GM12892 (cell line): ENCODE measurements at regions not wholly inside any gene's neighbourhood (a gene's known extent, or its start where the extent isn't known, plus 50 kb on each side); places are given as distances from the start of the nearest gene placed in this dataset.

Experiments
- DNase-seq: peaks from one replicate; pipeline ENCODE4 v3.0.0; 2011; ENCODE audit not compliant: insufficient read length
- FAIRE-seq: peaks from 2 replicates; lab custom pipeline; 2011; peaks lifted over from hg19 to GRCh38; lab: Jason Lieb, UNC
- POLR2A ChIP-seq: IDR thresholded peaks from 2 replicates; pipeline ENCODE4 v1.6.1; 2011; ENCODE audit warnings: low read depth, low read length, control low read depth
- POLR2AphosphoS5 ChIP-seq: IDR thresholded peaks from 2 replicates; pipeline ENCODE4 v1.6.1; 2011; ENCODE audit warnings: low read depth, low read length, control low read depth
- TAF1 ChIP-seq: IDR thresholded peaks from 2 replicates; pipeline ENCODE4 v1.6.1; 2011; ENCODE audit warnings: low read depth, mild to moderate bottlenecking, control low read depth, low read length, borderline replicate concordance

DNA sequence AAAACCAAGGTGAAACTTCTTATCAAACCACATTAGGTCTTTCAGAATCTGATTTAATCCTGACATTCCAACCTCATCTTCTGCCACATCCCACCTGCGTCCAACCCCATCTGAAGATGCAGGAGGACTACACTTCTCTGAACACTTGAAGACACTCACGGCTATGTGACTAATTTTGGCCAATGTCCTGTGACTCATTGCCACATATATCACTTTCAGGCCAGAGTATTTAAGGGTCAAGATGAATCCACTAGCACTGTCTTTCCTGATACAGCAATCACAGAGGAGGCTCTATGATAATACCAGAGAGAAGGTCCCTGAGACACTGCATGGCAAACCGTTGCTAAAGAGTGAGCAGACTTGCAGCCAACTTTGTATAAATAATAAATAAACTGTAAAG, 323.4 kb downstream of the NR2F1-AS1 start:
- no peak for TF ChIP-seq POLR2AphosphoS5
- TF ChIP-seq POLR2A, result no peak
- TF ChIP-seq TAF1, result no peak
- FAIRE-seq (no peak), DNase-seq (no peak)

DNA sequence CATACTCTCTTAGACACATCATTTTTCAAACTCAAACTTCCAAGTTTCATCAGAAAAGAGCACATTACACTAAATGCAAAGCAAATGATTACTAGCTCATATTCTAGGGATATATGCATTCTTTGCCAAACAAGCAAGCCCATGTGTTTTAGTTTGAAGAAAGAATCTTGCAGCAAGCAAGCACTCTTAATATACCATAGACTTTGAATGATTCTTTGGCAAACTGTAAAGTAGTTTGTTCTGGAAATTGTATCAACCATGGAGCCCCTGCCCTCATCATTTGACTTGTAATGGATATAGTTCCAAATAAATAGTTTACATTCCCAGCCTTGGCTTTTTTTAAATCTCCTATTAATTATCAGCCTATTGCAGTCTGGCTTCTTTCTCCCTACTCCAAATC, 325.2 kb downstream of the NR2F1-AS1 start:
- DNase-seq, result no peak
- FAIRE-seq, result no peak
- TF ChIP-seq TAF1, result no peak

DNA sequence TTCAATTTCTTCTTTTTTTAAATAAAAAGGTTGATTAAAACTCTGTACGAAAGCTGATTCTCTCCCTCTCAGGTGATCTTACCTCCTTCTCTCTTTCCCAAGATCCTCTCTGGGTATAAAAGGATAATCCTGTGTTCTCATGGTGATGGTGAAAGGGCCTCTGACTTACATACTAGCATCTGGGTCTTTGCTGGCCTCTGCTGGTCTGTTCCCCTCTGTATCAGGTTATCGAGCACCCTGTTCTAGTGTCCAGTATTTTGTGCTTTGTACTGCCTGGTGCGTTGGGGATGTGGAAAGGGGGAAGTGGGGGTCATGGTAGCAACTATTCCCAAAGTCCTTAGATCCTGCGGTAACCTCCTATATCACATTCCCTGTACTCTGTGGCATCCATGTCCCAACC, 328.9 kb downstream of the NR2F1-AS1 start:
- no peak for DNase-seq
- no peak for FAIRE-seq
- TF ChIP-seq POLR2A, result no peak
- TF ChIP-seq TAF1, result no peak
- no peak for TF ChIP-seq POLR2AphosphoS5

DNA sequence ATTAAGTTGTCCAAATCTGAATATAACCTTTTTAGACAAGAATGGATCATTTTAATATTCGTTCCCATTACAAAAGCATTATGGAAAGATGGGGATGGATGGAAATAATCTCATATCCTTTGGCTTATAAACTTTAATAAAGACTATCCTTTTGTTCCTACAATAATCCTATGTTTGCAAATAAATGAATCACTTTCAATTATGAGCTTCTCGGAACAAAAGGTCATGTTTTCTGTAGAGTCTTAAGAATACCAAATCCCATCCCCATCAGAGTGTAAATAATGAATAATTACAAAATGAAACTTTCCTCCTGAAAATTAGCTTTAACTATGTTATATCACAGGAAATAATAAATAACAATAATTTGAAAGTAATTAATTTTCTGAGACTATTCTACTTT, 329.7 kb downstream of the NR2F1-AS1 start:
- TF ChIP-seq POLR2AphosphoS5, result no peak
- TF ChIP-seq TAF1, result no peak
- no peak for TF ChIP-seq POLR2A
- DNase-seq, result no peak
- no peak for FAIRE-seq

DNA sequence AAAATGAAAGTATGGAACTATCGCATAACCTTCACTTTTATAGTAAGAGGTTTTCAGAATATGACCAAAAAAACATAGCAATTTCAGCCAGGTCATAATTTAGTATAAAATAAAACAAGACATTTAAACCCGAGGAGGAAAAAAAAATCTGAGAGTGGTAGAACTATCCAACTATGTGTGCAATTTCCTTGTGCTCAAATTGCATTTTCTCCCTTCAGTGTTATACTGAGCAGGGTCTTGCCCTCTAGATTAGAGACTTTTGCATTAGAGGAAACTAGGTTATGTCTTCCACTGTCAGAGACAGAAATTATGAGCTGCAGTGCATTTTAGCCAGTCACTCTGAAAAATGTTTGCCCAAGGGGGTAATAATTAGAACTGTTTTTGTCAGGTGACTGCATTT, 330.6 kb downstream of the NR2F1-AS1 start:
- no peak for FAIRE-seq
- no peak for DNase-seq
- TF ChIP-seq TAF1 (no peak), POLR2AphosphoS5 (no peak), POLR2A (no peak)

DNA sequence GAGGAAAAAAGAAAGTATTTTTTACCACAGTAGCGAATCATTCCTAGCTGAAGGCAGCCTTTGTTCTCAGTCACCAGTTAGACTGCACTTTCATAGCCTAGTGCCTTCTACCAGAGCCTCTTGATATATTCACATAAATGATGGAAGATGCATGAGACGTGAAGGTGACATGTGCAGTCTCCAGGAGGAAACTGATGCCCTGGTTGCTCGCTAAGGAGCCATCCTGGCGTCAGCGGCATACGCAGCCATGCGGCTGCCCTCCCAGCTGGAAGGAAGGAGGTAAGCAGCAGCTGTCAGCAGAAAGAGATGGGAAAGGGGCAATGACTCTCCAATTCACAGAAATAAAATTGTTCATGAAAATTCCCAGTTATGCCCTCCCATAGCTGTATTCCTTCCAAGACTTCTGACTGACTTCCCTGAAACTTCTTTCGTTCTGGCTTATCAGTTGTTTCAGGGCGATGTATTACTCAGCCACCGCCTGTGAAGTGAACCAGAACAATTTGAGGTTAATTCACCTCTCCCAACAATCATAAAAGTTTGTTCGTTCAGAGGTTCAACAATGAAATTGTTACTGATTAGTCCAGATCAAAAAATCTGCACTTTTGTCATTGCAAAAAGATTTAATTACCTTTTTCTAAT, 331.2 kb downstream of the NR2F1-AS1 start:
- DNase-seq (no peak), FAIRE-seq (no peak)
- TF ChIP-seq POLR2AphosphoS5 (no peak), TAF1 (no peak), POLR2A (no peak)

DNA sequence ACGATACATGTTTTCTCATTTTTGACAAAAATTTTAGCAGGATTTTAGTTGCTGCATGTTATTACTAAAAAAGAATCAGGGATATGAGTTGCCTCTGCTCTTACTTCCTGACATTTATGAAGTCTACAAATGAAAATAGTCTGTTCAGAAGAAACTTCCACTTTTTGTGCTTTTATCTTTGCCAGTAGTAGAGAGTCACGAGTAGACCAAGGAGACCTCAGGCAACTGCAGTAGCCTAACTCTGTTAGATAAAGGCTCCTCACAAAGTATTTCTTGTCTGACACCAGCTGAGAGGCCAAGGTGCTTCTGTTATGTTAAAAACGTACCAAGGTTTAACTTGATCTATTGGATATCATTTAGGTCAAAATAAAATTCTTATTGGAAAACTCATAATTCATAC, 333.9 kb downstream of the NR2F1-AS1 start:
- no peak for FAIRE-seq
- TF ChIP-seq TAF1, result no peak
- TF ChIP-seq POLR2A, result no peak
- TF ChIP-seq POLR2AphosphoS5, result no peak
- DNase-seq, result no peak

DNA sequence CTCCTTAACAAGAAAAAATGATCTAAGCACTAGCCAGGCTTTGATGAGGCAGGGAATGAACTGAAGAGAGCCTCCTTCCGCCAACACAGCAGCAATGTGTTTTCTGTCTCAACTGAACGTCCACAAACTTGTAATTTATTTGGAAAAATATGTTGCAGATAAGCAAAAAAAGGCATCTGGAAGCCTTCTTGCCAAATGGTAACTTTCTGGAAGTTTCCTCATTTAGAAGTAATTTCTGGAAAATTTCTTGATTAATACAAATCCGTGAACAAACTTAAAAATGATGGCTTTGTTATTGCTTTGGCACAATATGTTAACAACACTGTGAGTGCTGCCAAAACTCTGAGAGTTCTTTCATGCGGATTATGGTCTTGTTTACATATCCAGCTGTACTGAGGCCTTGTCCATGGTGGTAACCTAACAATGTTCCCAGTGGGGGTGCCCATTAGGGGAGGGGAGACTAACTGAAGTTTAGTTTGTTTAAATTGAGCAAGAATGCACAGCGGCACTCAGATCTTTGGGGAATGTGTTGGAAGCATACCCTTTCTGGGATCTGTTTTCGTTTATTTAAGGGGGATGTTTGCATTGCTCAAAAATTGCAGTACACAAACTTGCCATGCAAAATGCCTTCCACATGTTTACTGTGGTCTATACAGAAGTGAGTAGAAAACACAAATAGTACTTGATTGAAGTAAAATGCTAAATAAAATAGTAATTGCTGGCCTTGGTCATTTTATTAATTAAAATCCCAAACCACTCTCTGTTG, 334.7 kb downstream of the NR2F1-AS1 start:
- FAIRE-seq, result no peak
- no peak for DNase-seq
- TF ChIP-seq TAF1 (no peak), POLR2A (no peak), POLR2AphosphoS5 (no peak)

DNA sequence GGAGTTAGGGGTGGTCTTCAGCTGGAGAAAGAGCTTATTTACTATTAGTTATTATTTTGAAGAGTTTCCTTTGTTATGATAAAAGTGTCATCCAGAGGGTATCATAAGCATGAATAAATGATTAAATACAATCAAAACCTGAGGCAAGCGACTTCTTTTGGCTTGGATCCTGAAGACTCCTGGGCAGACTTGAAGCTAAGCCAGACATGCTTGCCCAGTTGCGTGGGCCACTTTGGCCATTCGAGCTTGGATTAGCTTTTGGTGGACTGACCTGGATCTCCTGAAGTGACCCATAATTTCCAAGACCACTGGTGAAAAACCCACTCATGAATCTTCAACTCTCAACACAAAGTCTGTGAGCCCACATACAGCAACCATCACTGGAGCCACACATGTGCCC, 335.8 kb downstream of the NR2F1-AS1 start:
- TF ChIP-seq POLR2AphosphoS5, result no peak
- no peak for TF ChIP-seq TAF1
- TF ChIP-seq POLR2A, result no peak
- no peak for FAIRE-seq
- no peak for DNase-seq

DNA sequence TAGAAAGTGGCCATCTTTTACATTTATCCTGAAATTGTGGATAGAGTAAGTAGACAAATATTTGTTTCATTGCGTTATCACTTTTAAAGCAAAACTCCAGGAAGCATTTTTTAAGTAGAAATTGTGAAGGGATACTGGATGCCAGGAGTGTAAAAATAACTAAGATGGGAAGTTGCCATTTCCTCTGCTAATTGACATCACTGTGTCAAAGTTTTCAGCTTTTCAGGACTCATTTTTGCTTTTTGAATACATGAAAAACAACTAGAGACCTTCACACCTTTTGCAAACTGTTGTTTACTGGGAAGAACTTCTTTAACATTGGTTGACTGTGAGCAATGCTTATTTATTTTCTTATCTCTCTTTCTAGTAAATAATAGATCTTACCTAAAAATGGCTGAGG, 337.5 kb downstream of the NR2F1-AS1 start:
- no peak for DNase-seq
- no peak for TF ChIP-seq POLR2AphosphoS5
- TF ChIP-seq POLR2A, result no peak
- TF ChIP-seq TAF1, result no peak
- no peak for FAIRE-seq

DNA sequence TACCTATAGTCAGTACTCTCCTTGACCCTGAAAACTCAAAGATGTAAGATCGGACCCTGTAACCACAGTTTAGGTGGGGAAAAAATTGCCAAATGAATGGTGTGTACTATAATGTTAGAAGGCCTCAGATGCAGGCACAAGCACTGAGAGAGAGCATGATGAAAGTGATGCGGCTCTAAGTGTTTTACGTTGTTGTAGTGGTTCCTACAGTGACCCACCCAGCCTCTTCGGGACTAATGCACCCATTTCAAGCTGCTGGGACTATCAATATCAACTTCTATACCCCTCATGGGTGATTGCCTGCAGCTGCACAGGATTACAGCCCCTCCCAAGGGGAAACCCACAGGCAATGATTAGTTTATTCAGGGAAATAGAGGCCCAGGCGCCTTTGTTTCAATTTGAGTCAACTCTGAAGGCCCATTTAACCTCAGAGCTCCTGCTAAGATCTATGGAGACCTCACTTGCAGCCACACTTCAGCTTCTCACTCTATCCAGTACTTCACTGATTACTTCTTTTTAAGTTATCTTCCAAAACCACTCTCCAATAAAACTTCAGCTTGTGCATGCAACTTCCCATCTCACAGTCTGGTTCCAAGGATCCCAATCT, 340.7 kb downstream of the NR2F1-AS1 start:
- no peak for FAIRE-seq
- DNase-seq, result no peak
- TF ChIP-seq TAF1, result no peak
- TF ChIP-seq POLR2AphosphoS5, result no peak
- no peak for TF ChIP-seq POLR2A

DNA sequence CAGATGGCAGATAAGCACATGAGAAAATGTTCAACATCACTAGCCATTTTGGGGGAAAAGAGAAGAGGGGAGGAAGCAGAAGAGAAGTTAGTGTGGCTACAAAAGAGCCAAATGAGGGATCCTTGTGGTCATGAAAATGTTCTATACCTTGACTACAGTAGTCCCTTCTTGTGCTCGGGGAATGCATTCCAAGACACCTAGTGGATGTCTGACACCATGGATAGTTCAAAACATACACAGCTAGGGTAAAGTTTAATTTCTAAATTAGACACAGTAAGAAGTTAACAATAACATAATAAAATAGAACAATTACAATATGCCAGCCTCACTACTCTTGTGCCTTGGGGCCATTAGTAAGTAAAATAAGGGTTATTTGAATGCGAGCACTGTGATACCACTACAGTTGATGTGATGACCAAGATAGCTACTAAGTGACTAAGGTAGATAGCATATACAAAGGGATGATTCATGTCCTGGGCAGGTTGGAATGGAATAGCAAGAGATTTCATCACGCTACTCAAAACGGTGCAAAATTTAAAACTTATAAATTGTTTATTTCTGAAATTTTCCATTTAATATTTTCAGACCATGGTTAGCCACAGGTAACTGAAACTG, 344.1 kb downstream of the NR2F1-AS1 start:
- no peak for FAIRE-seq
- TF ChIP-seq TAF1 (no peak), POLR2AphosphoS5 (no peak), POLR2A (no peak)
- DNase-seq, result no peak
